Transverse colon (tissue), 4 donors: ENCODE measurements at regions not wholly inside any gene's neighbourhood (a gene's known extent, or its start where the extent isn't known, plus 50 kb on each side); places are given as distances from the start of the nearest gene placed in this dataset.

Experiments
- DNase-seq: peaks from one replicate; pipeline ENCODE4 v3.0.0-alpha.2; 2019
- H3K27ac ChIP-seq, 4 donors: fragments of 200-600 bp; sonication (generic); 2 replicates each; pipeline ENCODE4 v1.5.1; 2016 to 2018; ENCODE audit warnings: inconsistent platforms in 4 of 4
- H3K27me3 ChIP-seq: fragments of 200-600 bp; sonication (generic); 2 replicates; pipeline ENCODE4 v1.5.1; 2017; ENCODE audit warnings: inconsistent platforms
- H3K36me3 ChIP-seq, 4 donors: fragments of 200-600 bp; sonication (generic); 2 replicates each; pipeline ENCODE4 v1.5.1; 2017 to 2019; ENCODE audit warnings: inconsistent platforms in 4 of 4
- H3K4me1 ChIP-seq, 4 donors: fragments of 200-600 bp; sonication (generic); 2 replicates each; pipeline ENCODE4 v1.5.1; 2017 to 2020; ENCODE audit warnings: inconsistent platforms in 4 of 4
- H3K4me3 ChIP-seq, 4 donors: fragments of 200-600 bp; sonication (generic); 1 replicate in 1 of 4; 2 replicates in 3 of 4; pipeline versions ENCODE4 v1.5.1 to v1.6.1; 2017 to 2019; ENCODE audit warnings: inconsistent platforms in 4 of 4
- H3K9me3 ChIP-seq, 2 donors: fragments of 200-600 bp; sonication (generic); 2 replicates each; pipeline ENCODE4 v1.5.1; 2017 to 2019; ENCODE audit warnings: inconsistent platforms in 2 of 2
- CTCF ChIP-seq, 5 experiments: fragments of 200-600 bp in 3 of 5; fragments of 450-650 bp in 2 of 5; sonication (generic) in 3 of 5; IDR thresholded peaks; 1 replicate in 2 of 5; 2 replicates in 3 of 5; pipeline ENCODE4 v1.5.1; 2016 to 2017; ENCODE audit warnings: antibody characterized with exemption in 5 of 5, inconsistent platforms in 3 of 5, mild to moderate bottlenecking in 2 of 5, moderate library complexity in 1 of 5
- EP300 ChIP-seq: sonication (generic); formaldehyde crosslinking; IDR thresholded peaks from one replicate; pipeline ENCODE4 v1.6.1; 2017; ENCODE audit warnings: antibody characterized with exemption, low read depth
- POLR2A ChIP-seq: fragments of 450-650 bp; IDR thresholded peaks from one replicate; pipeline ENCODE4 v1.6.1; 2016; ENCODE audit warnings: antibody characterized with exemption, mild to moderate bottlenecking, moderate library complexity
- POLR2AphosphoS5 ChIP-seq, 3 donors: sonication (generic); formaldehyde crosslinking; IDR thresholded peaks; one replicate each; pipeline ENCODE4 v1.6.1; 2016; ENCODE audit warnings: antibody characterized with exemption in 3 of 3
- WGBS, 2 donors: methylation state at CpG; one replicate each; pipeline ENCODE4 v1.1.5; 2018; ENCODE audit warnings: low coverage in 1 of 2; 5-methylcytosine and 5-hydroxymethylcytosine counted together
- in situ Hi-C, 4 donors: fragments of 200-750 bp; cut with MboI; loops; one replicate each; pipeline versions ENCODE4 v1.15.0 to v1.15.1; 2017; ENCODE audit warnings: low sequenced_read_pairs in 3 of 4, low pct_ligation_motif_present in 1 of 4, low pct_unique_long_range_greater_than_20kb in 1 of 4
- intact Hi-C: fragments of 100-400 bp; cut with DNase I; formaldehyde crosslinking; loops from one replicate; pipeline ENCODE4 v1.15.1; 2023; ENCODE audit warnings: low total_unique reads

- no peaks in the 10 kb centered on the region for H3K4me1 ChIP-seq
- H3K4me3 ChIP-seq: no peak overlapping the region
- H3K36me3 ChIP-seq: no peaks in the 10 kb centered on the region
- no peaks in the 10 kb centered on the region for H3K27me3 ChIP-seq
- no peaks in the 10 kb centered on the region for H3K9me3 ChIP-seq
- DNase-seq: no peak
- in situ Hi-C loops: no loop called here
- H3K27ac ChIP-seq: no peak overlapping the region
- intact Hi-C loops: no loop called here
- WGBS, 2 donors: 79 to 84% methylated on average over 2 of the region's 2 CpGs
- no peak for TF ChIP-seq POLR2AphosphoS5 (IDR thresholded peaks at IDR 0.05)
These were observed 388.6 kb upstream of the PITX2 start for GRCh38 chr4:111011458-111011857.

GRCh38 chr4:111013846-111014245, 391.0 kb upstream of the PITX2 start:
- TF ChIP-seq POLR2AphosphoS5 (IDR thresholded peaks at IDR 0.05) (no peak), POLR2A (no peak), EP300 (no peak), CTCF (IDR thresholded peaks at IDR 0.05) (no peak)
- H3K27ac ChIP-seq: no peak overlapping the region
- no peak for DNase-seq
- H3K27me3 ChIP-seq: no peaks in the 10 kb centered on the region
- intact Hi-C loops: no loop called here
- H3K4me3 ChIP-seq: no peak overlapping the region
- no peaks in the 10 kb centered on the region for H3K36me3 ChIP-seq
- in situ Hi-C loops: no loop called here
- WGBS, 2 donors: 78 to 82% methylated on average over 6 to 7 of the region's 7 CpGs
- no peaks in the 10 kb centered on the region for H3K4me1 ChIP-seq
- H3K9me3 ChIP-seq: no peaks in the 10 kb centered on the region

DNA sequence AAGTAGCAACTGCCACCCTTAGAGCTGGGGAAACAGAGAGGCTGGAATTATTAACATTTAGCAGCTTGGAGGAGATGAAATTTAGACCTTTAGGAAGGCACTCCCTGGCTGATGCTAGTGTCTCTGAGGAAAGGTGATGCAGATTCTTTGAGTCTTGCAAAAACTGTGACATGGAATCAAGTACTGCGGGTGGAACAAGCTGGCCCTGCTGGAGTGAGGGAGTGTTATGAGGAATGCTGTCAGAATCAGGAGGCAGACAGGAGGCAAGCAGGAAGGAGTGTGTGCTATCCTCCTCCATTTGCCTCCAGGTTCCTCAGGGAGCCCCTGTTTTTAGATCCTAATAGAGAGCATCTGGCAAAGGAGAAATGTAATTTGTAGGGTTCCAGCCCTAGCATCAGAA, 391.7 kb upstream of the PITX2 start:
- TF ChIP-seq POLR2AphosphoS5 (IDR thresholded peaks at IDR 0.05): no peak
- TF ChIP-seq EP300: no peak
- no peak for TF ChIP-seq CTCF (IDR thresholded peaks at IDR 0.05)
- TF ChIP-seq POLR2A: no peak
- intact Hi-C loops (no loop called here), in situ Hi-C loops (no loop called here)
- no peaks in the 10 kb centered on the region for H3K4me1 ChIP-seq
- H3K27me3 ChIP-seq: no peaks in the 10 kb centered on the region
- H3K27ac ChIP-seq: no peak overlapping the region
- WGBS, 2 donors: 100% methylated on average over 1 of the region's 1 CpG; no CpG with 5 or more reads in 1 of the 2 donors
- no peaks in the 10 kb centered on the region for H3K9me3 ChIP-seq
- DNase-seq: no peak
- H3K4me3 ChIP-seq: no peak overlapping the region
- no peaks in the 10 kb centered on the region for H3K36me3 ChIP-seq

DNA sequence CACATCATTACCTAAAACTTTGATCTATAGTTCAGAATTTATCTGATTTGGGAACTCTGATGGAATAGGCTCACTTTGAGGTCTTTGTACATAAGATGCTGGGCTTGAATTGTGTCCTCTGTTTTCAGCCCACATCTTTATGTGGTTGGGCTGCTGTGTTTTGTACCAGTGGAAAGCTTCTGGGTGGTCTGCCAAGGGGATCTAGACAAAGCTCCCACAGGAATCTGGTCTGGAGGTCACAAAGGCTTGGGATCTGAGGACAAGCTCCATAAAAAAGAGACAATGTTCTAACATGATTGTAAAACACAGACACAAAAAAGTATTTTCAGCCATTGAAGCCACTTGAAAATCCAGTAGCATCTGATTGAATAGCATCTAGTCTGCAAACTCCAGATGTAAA, 393.5 kb upstream of the PITX2 start:
- H3K36me3 ChIP-seq: no peaks in the 10 kb centered on the region
- H3K27me3 ChIP-seq: no peaks in the 10 kb centered on the region
- TF ChIP-seq CTCF (IDR thresholded peaks at IDR 0.05): no peak
- no peak for TF ChIP-seq EP300
- H3K4me3 ChIP-seq: no peak overlapping the region
- intact Hi-C loops: no loop called here
- H3K27ac ChIP-seq: no peak overlapping the region
- no peaks in the 10 kb centered on the region for H3K9me3 ChIP-seq
- in situ Hi-C loops: no loop called here
- DNase-seq: no peak
- H3K4me1 ChIP-seq: no peaks in the 10 kb centered on the region

- H3K9me3 ChIP-seq: no peaks in the 10 kb centered on the region
- in situ Hi-C loops (no loop called here), intact Hi-C loops (no loop called here)
- no peaks in the 10 kb centered on the region for H3K36me3 ChIP-seq
- 53 to 62% methylated on average over 4 of the region's 4 CpGs for WGBS, 2 donors
- H3K4me1 ChIP-seq: no peaks in the 10 kb centered on the region
- no peak for DNase-seq
- H3K27me3 ChIP-seq: no peaks in the 10 kb centered on the region
- no peak overlapping the region for H3K27ac ChIP-seq
- H3K4me3 ChIP-seq: no peak overlapping the region
- TF ChIP-seq POLR2A (no peak), POLR2AphosphoS5 (IDR thresholded peaks at IDR 0.05) (no peak), CTCF (IDR thresholded peaks at IDR 0.05) (no peak), EP300 (no peak)
These were observed 395.3 kb upstream of the PITX2 start for GRCh38 chr4:111018216-111018615.
